HG03520 (cell line): ENCODE measurements at regions not wholly inside any gene's neighbourhood (a gene's known extent, or its start where the extent isn't known, plus 50 kb on each side); places are given as distances from the start of the nearest gene placed in this dataset.

Experiments
- ATAC-seq: cut with Tn5 transposase; IDR thresholded peaks from one replicate; pipeline ENCODE4 v1.9.1; 2021; ENCODE audit warnings: mild to moderate bottlenecking, moderate library complexity; ENCODE audit not compliant: unreplicated experiment

DNA sequence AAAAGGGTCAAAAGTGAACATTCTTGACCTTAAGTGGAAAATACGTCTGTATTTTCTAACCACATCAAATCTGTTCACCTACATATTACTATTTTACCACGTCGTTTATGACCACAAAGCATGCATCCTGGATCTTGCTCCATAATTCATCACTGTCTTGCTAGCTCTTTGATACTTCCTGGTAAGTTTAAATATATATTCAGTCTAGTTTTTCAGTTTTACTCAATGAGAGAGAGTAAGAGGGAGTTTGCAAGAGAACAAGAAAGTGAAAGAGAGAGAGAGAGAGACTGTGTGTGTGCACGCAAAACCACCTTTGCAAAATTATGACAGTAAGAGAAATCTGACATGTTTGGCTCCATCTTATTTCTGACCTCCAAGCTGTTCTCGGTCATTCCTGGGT lies 173.7 kb upstream of the GALNTL6 start:
- peak; percentile 95 for ATAC-seq

DNA sequence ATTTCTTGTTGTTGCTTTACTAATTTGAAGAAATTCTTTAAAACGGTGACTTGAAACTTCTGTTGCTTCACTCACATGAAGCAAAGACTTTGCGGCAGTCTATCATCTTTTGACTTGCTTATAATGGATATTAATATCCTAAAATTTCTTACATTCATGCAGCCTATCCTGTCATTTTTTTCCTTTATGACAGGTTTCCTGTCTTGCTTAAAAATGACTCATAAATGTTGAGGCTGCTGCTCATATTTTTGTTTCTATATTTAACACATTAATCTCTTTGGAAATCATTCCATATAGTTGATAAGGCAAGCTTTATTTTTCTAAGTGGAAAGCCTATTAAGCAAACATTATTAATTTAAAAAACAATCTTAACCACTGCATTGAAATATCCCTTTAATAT lies 176.6 kb upstream of the GALNTL6 start:
- ATAC-seq, result no peak

DNA sequence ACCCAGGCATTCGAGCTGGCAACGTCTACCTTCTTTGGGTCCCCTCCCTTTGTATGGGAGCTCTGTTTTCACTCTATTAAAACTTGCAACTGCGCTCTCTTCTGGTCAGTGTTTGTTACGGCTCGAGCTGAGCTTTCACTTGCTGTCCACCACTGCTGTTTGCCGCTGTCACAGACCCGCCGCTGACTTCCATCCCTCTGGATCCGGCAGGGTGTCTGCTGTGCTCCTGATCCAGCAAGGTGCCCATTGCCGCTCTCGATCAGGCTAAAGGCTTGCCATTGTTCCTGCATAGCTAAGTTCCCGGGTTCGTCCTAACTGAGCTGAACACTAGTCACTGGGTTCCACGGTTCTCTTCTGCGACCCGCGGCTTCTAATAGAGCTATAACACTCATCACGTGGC lies 183.5 kb upstream of the GALNTL6 start:
- ATAC-seq, result no peak

DNA sequence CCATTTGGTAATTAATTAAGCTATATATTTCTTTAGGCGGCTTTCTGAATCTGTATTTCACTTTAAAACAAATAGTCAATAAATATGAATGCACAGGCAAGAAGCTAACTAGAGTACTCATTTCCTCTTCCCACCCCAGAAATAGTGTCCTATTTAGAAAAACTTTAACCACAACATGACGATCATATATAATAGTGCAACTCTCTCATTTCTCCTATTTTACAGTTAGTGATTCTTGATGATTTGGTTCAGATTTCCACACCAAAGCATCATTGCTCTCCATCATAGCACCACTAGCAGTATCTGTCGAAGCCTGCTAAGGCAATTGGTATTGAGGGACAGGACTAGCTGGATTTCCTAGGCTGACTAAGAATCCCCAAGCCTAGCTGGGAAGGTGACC lies 184.0 kb upstream of the GALNTL6 start:
- peak; percentile 91 for ATAC-seq

DNA sequence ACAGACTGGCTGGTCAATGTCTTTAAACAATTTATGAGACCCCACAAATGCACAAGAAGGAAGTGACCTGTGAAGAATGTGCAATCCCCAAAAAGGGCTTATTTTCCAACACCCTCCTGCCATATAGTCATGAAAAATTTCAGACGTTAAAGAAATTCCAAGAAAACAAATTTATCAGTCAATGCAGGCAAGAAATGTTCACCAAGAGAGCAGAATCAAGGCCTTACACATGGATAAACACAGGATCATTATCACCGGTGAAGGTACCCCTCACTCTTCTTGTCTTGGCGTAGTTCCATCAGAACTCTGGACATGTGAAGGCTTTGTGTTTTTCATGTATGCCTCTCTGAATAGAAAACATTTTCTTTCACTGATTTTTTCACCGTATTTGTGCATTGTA lies 186.7 kb upstream of the GALNTL6 start:
- ATAC-seq, result no peak

DNA sequence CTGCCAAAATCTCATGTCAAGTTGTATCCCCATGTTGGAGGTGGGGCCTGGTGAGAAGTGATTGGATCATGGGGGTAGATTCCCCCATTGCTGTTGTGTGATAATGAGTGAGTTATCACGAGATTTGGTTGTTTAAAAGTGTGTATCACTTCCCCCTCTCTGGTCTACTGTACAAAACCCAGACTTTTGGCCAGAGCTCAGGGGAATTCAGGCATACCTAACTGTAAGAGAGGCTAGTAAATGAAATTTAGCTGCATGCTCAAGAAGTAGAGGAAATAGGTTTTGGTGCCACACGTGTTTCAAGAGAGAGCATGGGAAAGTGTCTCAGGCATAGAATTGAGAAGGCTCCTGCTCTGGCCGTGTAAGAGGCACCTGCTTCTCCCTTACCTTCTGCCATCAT lies 190.5 kb upstream of the GALNTL6 start:
- no peak for ATAC-seq

DNA sequence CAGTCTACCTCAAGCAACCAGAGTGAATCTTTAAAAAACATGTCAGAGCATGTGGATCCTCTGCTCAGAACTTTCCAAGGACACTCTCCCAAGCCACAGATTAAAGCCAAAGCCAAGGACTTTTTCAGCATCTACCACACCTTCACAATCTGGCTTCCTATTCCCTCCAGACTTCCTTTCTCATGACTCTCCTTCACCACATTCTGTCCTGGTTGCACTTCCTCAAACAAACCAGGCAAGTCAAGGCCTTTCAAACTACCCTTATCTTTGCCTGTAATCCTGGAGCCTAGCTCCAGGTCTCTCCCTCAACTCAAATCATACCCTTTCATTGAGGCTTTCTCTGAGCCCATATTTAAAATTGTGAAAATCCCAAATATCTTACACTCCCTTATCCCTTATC lies 191.6 kb upstream of the GALNTL6 start:
- no peak for ATAC-seq

DNA sequence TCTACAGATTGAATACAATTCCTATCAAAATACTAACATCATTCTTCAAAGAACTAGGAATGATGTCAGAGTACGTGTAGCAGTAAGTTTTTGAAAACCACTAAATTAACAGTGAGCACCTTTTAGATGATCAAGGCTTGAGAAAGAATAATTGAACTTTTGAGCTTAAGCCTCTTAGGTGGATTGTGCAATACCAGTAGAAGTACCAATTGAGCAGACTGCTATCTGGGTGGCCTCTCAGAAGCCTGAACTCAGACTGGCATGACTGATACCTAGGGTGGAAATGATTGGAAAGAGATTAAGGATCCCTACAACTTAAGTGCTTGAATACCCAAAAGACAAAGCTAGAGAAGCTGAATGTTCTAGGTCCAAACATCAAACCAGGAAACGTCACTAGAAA lies 200.3 kb upstream of the GALNTL6 start:
- no peak for ATAC-seq

DNA sequence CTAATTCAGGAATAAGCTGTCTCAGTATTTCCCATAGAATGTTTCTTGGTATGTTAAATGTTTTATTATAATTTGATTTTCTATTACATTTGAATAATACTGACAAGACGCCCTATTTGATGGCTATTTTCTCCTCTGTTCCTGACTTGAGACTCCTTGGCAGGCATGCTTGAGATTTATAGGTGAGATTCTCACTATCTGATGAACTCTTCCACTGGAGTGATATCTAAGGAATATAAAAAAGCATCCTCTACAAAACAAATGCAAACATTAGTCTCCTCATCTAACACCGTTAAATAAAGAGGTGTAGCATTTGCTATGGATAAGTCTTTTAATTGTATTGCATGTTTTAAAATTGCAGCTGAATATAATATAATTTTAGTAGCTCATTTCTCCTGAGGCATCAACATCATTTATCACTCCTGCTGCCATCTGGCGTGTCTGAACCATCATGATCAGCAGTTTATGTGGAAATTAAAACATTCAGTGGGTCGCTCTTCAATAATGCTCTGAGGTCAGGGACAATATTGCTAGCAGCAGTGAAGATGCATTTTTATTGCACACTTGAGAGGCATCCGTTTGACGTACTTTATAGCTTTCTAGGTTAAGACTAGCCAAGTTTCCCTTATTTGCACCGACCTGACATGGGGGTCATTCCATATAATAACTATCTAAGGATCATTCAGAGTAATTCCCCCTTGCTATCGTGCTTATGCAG lies 210.4 kb upstream of the GALNTL6 start:
- no peak for ATAC-seq

DNA sequence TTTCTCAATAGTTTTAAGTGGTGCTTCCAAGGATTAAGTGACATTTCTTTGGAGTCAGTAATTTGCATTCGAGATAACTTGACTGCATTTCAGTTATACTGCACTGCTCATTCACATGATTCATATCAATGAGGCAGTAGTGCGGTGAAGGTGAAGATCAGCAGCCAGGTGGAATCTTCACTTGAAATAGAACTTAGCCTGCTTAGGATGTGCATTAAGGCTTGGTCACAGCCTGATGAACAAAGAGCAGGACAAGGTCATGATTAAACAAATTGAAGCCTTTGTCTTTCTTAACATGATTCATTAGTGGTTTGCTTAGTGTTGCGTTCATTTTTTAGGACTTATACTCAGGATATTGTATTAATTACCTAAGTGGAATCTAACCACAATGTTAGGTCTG lies 212.1 kb upstream of the GALNTL6 start:
- no peak for ATAC-seq

DNA sequence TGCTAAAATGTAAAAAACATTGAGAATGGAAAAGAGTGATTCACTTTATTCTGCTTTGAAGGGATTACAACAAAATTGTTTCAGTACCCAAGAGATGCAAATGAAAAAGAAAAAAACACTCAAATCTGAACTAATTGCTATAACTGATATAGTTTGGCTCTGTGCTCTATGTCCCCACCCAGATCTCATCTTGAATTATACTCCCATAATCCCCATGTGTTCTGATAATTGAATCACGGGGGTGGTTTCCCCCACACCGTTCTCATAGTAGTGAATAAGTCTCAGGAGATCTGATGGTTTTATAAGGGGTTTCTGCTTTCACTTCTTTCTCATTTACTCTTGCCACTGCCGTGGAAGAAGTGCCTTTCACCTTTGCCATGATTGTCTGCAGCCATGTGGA lies 213.6 kb upstream of the GALNTL6 start:
- no peak for ATAC-seq

DNA sequence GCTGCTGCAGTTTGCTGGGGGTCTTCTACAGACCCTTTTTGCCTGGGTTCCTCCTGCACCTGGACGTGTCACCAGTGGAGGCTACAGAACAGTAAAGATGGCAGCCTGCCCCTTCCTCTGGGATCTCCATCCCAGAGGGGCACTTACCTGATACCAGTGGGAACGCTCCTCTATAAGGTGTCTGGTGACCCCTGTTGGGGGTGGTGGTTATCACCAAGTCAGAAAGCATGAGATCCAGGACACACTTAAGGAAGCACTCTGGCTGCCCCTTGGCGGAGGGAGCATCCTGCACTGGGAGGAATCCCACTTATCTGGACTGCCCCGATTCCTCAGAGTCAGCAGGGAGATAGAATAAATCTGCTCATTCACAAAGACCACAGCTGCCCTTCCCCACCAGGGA lies 218.9 kb upstream of the GALNTL6 start:
- no peak for ATAC-seq

DNA sequence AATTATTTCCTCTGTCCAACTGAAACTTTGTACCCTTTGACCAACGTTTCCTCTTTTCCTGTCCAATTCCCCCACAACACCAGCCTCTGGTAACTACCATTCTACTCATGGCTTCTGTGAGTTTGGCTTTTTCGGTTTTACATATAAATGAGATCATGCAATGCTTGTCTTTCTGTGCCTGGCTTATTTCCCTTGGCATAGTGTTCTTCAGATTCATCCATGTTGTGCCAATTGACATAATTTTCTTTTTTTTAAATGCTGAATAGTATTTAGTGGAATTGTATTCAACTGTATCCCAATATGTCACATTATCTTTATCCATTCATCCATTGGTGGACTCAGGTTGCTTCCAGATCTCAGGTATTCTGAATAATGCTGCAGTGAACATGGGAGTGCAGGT lies 222.5 kb upstream of the GALNTL6 start:
- no peak for ATAC-seq

DNA sequence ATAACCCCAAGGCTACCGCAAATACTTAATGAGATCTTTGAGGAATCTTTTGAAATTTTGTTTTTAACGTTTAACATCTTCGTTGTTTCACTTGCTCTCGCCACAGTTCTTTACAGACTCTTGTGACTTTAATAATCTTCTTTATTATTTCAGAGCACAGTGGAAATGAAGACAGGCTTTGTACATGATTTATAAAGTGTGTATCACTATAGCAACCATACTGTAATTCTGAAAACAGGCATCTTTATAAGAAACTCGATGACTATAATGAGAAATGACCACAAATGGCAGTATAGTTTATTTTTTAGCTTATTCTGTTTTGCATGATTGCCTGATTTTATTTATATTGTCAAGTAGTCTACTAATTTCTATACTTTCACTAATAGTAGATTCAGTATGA lies 224.4 kb upstream of the GALNTL6 start:
- no peak for ATAC-seq

DNA sequence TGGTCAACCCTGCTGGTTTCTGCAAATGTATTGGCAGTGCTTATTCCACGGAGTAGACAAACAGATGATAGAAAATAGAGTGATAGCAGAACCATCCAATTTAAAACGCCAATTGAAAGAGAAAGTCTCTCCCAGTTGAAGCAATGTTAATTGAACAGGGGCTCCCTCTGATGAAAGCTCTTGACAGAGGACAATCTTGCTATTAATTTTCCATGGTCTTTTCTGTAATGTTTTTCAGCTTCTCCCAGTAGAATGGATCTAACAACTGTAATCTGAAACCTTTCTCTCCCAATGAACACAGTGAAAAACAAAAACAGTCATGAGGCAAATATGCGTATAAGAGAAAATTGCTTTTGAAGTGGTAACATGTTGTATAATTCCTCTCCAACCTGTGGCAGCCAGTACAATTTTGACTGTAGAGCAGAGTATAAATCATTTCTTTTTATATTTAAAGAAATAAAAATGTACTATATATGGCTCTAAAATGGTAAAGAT lies 225.1 kb upstream of the GALNTL6 start:
- ATAC-seq, result no peak

DNA sequence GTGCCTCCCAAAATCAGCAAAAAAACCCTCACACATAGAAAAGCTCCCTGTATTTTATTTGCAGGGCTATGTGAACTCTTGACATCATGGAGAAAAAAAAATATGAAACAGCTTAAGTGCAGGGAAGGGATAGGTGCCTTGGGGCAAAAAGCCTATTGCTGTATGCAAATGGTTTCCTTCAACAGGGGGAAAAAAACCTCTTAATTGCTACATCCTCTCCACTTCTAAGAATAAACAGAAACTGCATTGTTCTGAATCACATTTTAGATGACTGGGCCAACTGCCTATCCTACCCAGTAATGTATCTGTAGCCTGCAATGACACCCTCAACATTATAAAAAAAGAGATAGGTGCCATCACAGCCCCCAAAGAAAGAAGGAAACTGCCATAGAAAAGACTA lies 229.4 kb upstream of the GALNTL6 start:
- no peak for ATAC-seq

DNA sequence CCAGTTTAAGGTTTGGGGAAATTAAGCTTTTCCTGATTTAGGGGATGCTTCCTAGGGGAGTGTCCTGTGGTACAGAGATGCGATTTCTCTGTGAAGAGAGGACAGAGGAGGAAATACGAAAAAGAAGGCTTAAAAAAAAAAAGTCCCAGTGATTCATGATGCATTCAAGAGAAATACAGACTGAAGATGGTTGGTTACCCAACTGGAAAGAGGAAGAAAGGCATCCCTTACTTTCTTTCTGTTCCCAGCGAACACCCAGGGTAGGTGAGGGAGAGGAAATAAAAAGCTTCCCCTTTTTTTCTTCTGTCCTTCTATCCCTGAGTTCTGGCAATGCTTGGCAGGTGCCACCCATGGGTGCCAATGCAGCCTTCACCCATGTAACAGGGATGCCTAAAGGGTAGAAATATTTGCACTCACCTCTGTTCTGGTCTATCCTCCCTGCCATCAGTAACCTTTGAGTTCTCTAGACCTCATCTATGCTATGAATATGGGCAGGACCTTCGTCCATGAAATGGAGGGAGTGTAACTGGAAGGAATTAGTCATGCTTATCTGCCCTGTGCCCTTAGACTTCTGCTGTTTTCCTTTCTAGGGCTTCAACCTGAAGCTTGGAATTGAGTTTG lies 230.1 kb upstream of the GALNTL6 start:
- ATAC-seq, result no peak

DNA sequence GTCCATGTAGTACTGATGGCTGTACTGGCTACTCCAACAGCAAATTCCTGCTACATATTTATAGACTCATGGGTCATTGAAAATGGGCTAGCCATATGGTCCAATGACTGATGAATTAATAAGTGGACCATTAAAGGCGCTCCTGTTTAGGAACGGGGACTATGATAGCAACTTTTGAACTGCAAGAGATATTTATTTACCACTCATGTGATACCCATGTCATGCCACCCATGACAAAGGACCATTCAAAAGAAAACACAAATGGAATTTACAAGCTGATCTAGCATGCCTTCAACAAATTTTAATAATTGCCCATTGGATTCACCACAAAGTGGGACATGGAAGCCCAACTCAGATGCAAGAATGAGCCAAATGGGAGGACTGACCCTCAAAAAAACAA lies 240.0 kb upstream of the GALNTL6 start:
- ATAC-seq, result no peak

DNA sequence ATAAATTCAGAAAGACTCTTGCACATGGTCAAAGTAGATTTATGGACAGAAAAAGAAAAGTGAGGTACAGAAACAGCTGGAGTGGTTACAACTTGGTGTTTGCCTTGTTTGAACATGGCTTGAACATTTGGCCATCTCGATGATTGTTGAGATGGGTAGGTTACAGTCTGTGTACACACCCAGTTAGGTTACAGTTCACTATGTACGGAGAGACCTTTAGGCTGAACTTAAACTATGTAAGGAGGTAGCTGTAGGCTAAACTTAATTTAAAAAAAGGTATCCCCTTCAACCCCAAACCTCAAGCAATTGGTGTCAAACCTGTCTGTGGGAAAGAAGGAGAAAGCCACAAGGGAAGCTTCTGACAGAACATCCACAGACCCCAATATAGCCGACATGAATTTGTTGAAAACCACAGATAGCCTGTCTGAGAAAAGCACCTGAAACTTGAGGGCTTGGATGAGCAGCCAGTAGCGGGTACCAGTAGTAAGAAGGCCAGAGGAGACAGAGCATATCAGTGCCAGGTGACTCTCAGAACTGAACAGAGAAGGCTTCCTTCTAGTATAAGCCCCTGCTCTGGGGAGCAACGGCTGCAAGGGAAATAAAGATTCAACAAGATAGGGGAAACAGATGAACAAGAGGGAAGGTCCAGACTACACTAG lies 247.9 kb upstream of the GALNTL6 start:
- peak; percentile 72 for ATAC-seq

DNA sequence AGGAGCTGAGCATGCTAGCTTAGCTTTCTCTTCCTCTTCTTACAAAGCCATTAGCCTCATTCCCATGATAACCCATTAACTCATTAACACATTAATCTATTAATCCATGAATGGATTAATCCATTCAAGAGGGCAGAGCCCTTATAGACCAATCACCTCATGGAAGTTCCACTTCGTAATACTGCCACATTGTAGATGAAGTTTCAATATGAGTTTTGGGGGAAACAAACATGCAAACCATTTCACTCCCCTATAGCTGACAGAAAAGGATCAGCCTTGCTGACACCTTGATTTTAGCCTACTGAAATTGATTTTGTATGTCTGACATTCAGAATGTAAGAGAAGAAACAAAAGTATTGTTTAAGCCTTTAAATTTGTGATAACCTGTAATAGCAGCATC lies 251.8 kb upstream of the GALNTL6 start:
- ATAC-seq, result peak; percentile 57

DNA sequence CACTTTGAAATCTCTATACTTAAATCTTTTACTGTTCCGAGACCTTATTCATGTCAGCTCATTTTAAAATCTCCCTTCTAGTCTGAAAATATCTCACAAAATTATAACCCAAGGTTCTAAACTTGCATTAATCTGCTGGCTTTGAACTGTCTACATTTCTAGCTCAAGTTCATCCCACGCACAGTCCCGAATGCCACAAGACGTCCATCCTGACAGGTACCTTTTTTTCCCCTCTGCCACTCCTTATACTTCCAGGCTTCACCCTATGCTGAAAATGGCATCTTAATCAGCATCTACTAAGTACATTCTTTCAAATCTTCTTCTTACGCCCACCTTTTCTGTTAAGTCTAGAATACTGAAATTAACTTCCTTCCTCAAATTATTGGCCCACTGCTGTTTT lies 259.2 kb upstream of the GALNTL6 start:
- no peak for ATAC-seq

DNA sequence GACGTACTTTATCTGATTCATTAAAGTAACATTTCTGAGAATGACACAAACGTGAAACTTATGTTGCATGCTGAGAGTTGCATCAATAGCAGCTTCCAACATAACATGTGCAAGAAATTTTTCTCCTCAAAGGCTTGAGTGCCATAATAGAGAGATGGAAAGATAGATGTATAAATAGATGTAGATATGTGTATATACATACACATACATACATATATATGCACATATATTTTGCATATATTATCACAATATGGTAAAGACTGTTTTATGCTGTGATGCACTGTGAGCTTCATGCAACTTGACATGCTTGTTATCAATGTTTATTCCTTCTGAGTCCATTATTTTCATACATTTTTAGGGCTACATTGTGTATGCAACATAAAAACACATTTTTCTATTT lies 270.6 kb upstream of the GALNTL6 start:
- ATAC-seq, result no peak
